K562 (cell line): ENCODE measurements at regions not wholly inside any gene's neighbourhood (a gene's known extent, or its start where the extent isn't known, plus 50 kb on each side); places are given as distances from the start of the nearest gene placed in this dataset.

Experiments used
- BRF1 ChIP-seq: IDR thresholded peaks from 3 replicates; pipeline ENCODE4 v1.6.1; 2011; ENCODE audit warnings: borderline replicate concordance, mild to moderate bottlenecking; ENCODE audit not compliant: insufficient read length; ENCODE audit errors: extremely low read depth
- EP400 ChIP-seq: fragments of 450-650 bp; IDR thresholded peaks from 2 replicates; pipeline ENCODE4 v1.6.1; 2017; ENCODE audit warnings: antibody characterized with exemption, mild to moderate bottlenecking, moderate library complexity
- HLTF ChIP-seq: fragments of 450-650 bp; IDR thresholded peaks from 2 replicates; pipeline ENCODE4 v1.6.1; 2016
- MEIS2 ChIP-seq: fragments of 450-650 bp; IDR thresholded peaks from 2 replicates; pipeline ENCODE4 v1.6.1; 2014; ENCODE audit warnings: mild to moderate bottlenecking; ENCODE audit not compliant: partially characterized antibody
- MTA2 ChIP-seq: fragments of 450-650 bp; IDR thresholded peaks from 2 replicates; pipeline ENCODE4 v1.6.1; 2016; ENCODE audit warnings: low read depth
- REST ChIP-seq, 2 experiments: fragments of 450-650 bp; formaldehyde crosslinking in 1 of 2; IDR thresholded peaks; 2 replicates each; pipeline versions ENCODE4 v1.4.0 to v1.6.1; 2014 to 2020; ENCODE audit warnings: mild to moderate bottlenecking in 2 of 2, borderline replicate concordance in 1 of 2, low read depth in 1 of 2
- SMAD4 ChIP-seq: fragments of 250-450 bp; sonication (Bioruptor Pico); conservative IDR thresholded peaks from 2 replicates; pipeline ENCODE4 v1.8.0; 2021; ENCODE audit warnings: inconsistent platforms, mild to moderate bottlenecking, moderate library complexity
- ZBTB11 ChIP-seq, 3 experiments: fragments of 200-800 bp in 1 of 3; fragments of 250-450 bp in 1 of 3; fragments of 450-650 bp in 1 of 3; sonication (Bioruptor Pico) in 1 of 3; sonication (Bioruptor generic) in 1 of 3; formaldehyde crosslinking in 1 of 3; IDR thresholded peaks; 2 replicates each; pipeline versions ENCODE4 v1.6.1 to v1.8.0; 2016 to 2022; ENCODE audit warnings: mild to moderate bottlenecking in 2 of 3, missing genetic modification characterization in 2 of 3, missing compliant biosample characterization in 1 of 3, moderate library complexity in 1 of 3
- ZC3H11A ChIP-seq: IDR thresholded peaks from 2 replicates; pipeline ENCODE4 v1.6.1; 2012; ENCODE audit warnings: low read depth, low read length, improper control_type of control experiment
- ZNF143 ChIP-seq: sonication (generic); formaldehyde crosslinking; IDR thresholded peaks from 2 replicates; pipeline ENCODE4 v1.9.0; 2022; ENCODE audit warnings: mild to moderate bottlenecking, missing genetic modification reagents
- ZNF740 ChIP-seq, 3 experiments: fragments of 200-800 bp in 1 of 3; sonication (Bioruptor generic) in 1 of 3; sonication (generic) in 1 of 3; formaldehyde crosslinking in 1 of 3; IDR thresholded peaks; 2 replicates each; pipeline versions ENCODE4 v1.6.1 to v1.8.0; 2016 to 2022; ENCODE audit warnings: mild to moderate bottlenecking in 2 of 3, missing compliant biosample characterization in 2 of 3, missing genetic modification characterization in 2 of 3, missing genetic modification reagents in 1 of 3
- TF ChIP-seq, protein P1 (sequence below): fragments of 450-650 bp; IDR thresholded peaks from 2 replicates; pipeline ENCODE4 v1.6.1; 2017; ENCODE audit warnings: mild to moderate bottlenecking, moderate library complexity

DNA sequence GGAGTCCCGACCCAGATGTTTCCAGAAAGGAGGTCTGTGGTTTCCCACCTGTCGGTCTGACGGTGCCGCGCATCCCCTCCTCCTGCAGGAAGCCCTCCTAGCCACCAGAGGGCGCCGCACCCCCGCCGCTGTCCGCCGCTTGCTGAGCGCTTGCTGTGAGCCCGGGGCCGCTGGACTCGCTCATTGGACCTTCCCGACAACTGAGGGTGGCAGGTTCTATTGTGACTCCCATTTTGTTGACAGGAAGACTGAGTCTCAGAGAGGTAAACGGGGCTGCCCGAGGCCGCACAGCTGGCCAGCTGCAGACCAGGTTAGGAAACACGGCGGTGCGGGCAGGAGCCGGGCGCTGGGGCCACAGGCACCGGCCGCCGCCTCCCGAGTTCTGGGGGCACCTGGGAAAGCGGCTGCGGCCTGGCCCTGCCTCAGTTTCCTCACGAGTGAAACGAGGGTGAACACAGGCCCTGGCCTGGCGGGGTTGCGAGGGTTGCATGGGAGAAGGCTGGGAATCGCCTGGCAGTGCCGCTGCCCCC is 191.1 kb upstream of the CIBAR2 start (continued):
- TF ChIP-seq REST (IDR thresholded peaks at IDR 0.05; ENCODE audit: borderline replicate concordance), result peak; percentile 77
- TF ChIP-seq REST (CRISPR knock-in tag; IDR thresholded peaks at IDR 0.05; ENCODE audit: low read depth), result no peak
- TF ChIP-seq SMAD4 (CRISPR knock-in tag), result peak; percentile 59
- TF ChIP-seq MEIS2, result peak; percentile 52
- TF ChIP-seq ZNF740 (CRISPR knock-in tag; IDR thresholded peaks at IDR 0.05), result peak; percentile 66; the same call in 1 of the 2 replicates
- no peak for TF ChIP-seq ZNF740 (tag; IDR thresholded peaks at IDR 0.05)
- TF ChIP-seq ZBTB11 (CRISPR knock-in tag; IDR thresholded peaks at IDR 0.05), result no peak
- 0 out of 2 replicates have a peak, but pooled peaks have one; percentile 9 for TF ChIP-seq HLTF
- no peak for TF ChIP-seq ZNF143
- TF ChIP-seq MTA2, result no peak
- TF ChIP-seq, protein P1, sequence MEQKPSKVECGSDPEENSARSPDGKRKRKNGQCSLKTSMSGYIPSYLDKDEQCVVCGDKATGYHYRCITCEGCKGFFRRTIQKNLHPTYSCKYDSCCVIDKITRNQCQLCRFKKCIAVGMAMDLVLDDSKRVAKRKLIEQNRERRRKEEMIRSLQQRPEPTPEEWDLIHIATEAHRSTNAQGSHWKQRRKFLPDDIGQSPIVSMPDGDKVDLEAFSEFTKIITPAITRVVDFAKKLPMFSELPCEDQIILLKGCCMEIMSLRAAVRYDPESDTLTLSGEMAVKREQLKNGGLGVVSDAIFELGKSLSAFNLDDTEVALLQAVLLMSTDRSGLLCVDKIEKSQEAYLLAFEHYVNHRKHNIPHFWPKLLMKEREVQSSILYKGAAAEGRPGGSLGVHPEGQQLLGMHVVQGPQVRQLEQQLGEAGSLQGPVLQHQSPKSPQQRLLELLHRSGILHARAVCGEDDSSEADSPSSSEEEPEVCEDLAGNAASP, result no peak
- no peak for TF ChIP-seq BRF1
- TF ChIP-seq ZC3H11A, result 0 out of 2 replicates have a peak, but pooled peaks have one; percentile 23
- no peak for TF ChIP-seq EP400
